ENCODE measurements at regions not wholly inside any gene's neighbourhood (a gene's known extent, or its start where the extent isn't known, plus 50 kb on each side); places are given as distances from the start of the nearest gene placed in this dataset.

- WGBS, 2 experiments (ENCODE audit: extremely low coverage in 1 of 2, insufficient coverage in 1 of 2, insufficient read length in 1 of 2, insufficient replicate concordance in 2 of 2, low coverage in 1 of 2, low lambda C conversion rate in 2 of 2, missing lambda C conversion rate in 1 of 2) = 98% methylated on average over 4 of the region's 4 CpGs; no CpG with 5 or more reads in 1 of the 2 experiments
- no peak overlapping the region for H4K91ac ChIP-seq (replicated peaks; ENCODE audit: insufficient read length, low read length)
- no peaks in the 10 kb centered on the region for H3K23me2 ChIP-seq (ENCODE audit: low read depth, low read length)
- no peaks in the 10 kb centered on the region for H3K79me2 ChIP-seq (ENCODE audit: control insufficient read depth in 1 of 2, insufficient read depth in 2 of 2, low read length in 2 of 2)
- H3K14ac ChIP-seq (ENCODE audit: insufficient read length) = no peak overlapping the region
- no peak overlapping the region for H3K4me2 ChIP-seq (ENCODE audit: insufficient read depth in 1 of 2, low read depth in 2 of 2, low read length in 2 of 2)
- no peak overlapping the region for H3K56ac ChIP-seq (replicated peaks; ENCODE audit: insufficient read length, low read depth, low read length)
- no peak overlapping the region for H3K23ac ChIP-seq (ENCODE audit: insufficient read length)
- no peak overlapping the region for H2BK12ac ChIP-seq (ENCODE audit: low read depth, low read length)
- H2AFZ ChIP-seq (ENCODE audit: low read length) = no peak overlapping the region
- H3K9me3 ChIP-seq (ENCODE audit: insufficient read depth in 2 of 2, low read depth in 1 of 2, low read length in 1 of 2) = no peaks in the 10 kb centered on the region
- no peak overlapping the region for H2BK5ac ChIP-seq (ENCODE audit: low read depth, low read length)
- H3K4me3 ChIP-seq (ENCODE audit: extremely low read depth in 1 of 4, insufficient read depth in 2 of 4, low read depth in 3 of 4, low read length in 4 of 4) = no peak overlapping the region
- H3K9ac ChIP-seq (replicated peaks in 1 of 4; ENCODE audit: extremely low read depth in 1 of 4, low read depth in 3 of 4, low read length in 3 of 4) = no peak overlapping the region
- H3K4me1 ChIP-seq (replicated peaks in 1 of 4; ENCODE audit: control insufficient read depth in 3 of 4, insufficient read depth in 4 of 4, low read length in 3 of 4) = no peaks in the 10 kb centered on the region
- no peak overlapping the region for H2BK15ac ChIP-seq (ENCODE audit: low read length)
- no peak overlapping the region for H3K18ac ChIP-seq (ENCODE audit: extremely low read depth, low read length)
- no peak overlapping the region for H4K5ac ChIP-seq (ENCODE audit: insufficient read length, low read depth, low read length)
- ChIA-PET CTCF (ENCODE audit: partially characterized antibody) (interaction anchor here (0.6 kb wide), 1 partner anchor 15 kb away, joined by 3 read pairs; no protein-coding TSS in a partner anchor), POLR2A (ENCODE audit: partially characterized antibody) (no interaction called here)
- no peaks in the 10 kb centered on the region for H3K36me3 ChIP-seq (ENCODE audit: control insufficient read depth in 2 of 4, insufficient read depth in 4 of 4, low read length in 3 of 4)
- FAIRE-seq (no peak), DNase-seq (ENCODE audit: low read depth in 1 of 2, low spot score in 2 of 2) (no peak)
- H4K8ac ChIP-seq (ENCODE audit: extremely low read depth, insufficient read depth, low read length) = no peak overlapping the region
- H3K27ac ChIP-seq (ENCODE audit: low read depth, low read length) = no peak overlapping the region
- no peaks in the 10 kb centered on the region for H3K79me1 ChIP-seq (ENCODE audit: low read depth, low read length)
- no peaks in the 10 kb centered on the region for H4K20me1 ChIP-seq (replicated peaks in 1 of 2; ENCODE audit: control insufficient read depth in 1 of 2, insufficient read depth in 2 of 2, low read length in 2 of 2)
- H2BK20ac ChIP-seq (ENCODE audit: low read length) = no peak overlapping the region
- no peak overlapping the region for H2BK120ac ChIP-seq (replicated peaks; ENCODE audit: low read depth, low read length)
- TF ChIP-seq EGR1 (IDR thresholded peaks at IDR 0.05; ENCODE audit: borderline replicate concordance, low read depth, low read length) = no peak
- no peak for TF ChIP-seq USF2 (IDR thresholded peaks at IDR 0.05; ENCODE audit: low read length)
- no peak for TF ChIP-seq EP300 (IDR thresholded peaks at IDR 0.05; ENCODE audit: borderline replicate concordance in 1 of 2, low read depth in 2 of 2, low read length in 2 of 2)
- TF ChIP-seq CHD1 (IDR thresholded peaks at IDR 0.05; ENCODE audit: low read depth, low read length) = no peak
- no peak for TF ChIP-seq CEBPB (IDR thresholded peaks at IDR 0.05; ENCODE audit: low read depth, low read length)
- no peak for TF ChIP-seq POLR2AphosphoS5 (IDR thresholded peaks at IDR 0.05; ENCODE audit: low read depth, low read length)
- TF ChIP-seq PHF8 (conservative IDR thresholded peaks at IDR 0.05; ENCODE audit: low read depth, low read length) = no peak
- no peak for TF ChIP-seq SIX5 (IDR thresholded peaks at IDR 0.05; ENCODE audit: low read depth, low read length)
- no peak for TF ChIP-seq GTF2F1 (IDR thresholded peaks at IDR 0.05; ENCODE audit: borderline replicate concordance, low read depth, low read length)
- no peak for TF ChIP-seq FOSL1 (IDR thresholded peaks at IDR 0.05; ENCODE audit: insufficient read depth, low read depth, low read length)
- TF ChIP-seq SRF (IDR thresholded peaks at IDR 0.05; ENCODE audit: low read depth, low read length) = no peak
- TF ChIP-seq ASH2L (IDR thresholded peaks at IDR 0.05; ENCODE audit: low read length) = no peak
- TF ChIP-seq CHD2 (IDR thresholded peaks at IDR 0.05; ENCODE audit: low read length) = no peak
- no peak for TF ChIP-seq BRCA1 (IDR thresholded peaks at IDR 0.05; ENCODE audit: low read depth, low read length)
- H3K27me3 ChIP-seq (replicated peaks in 1 of 4; ENCODE audit: control insufficient read depth in 3 of 4, extremely low read depth in 1 of 4, insufficient read depth in 3 of 4, low read length in 3 of 4) = no peaks in the 10 kb centered on the region
- H3K4ac ChIP-seq (replicated peaks; ENCODE audit: insufficient read length, low read depth, low read length) = no peak overlapping the region
- no peak overlapping the region for H2AK5ac ChIP-seq (ENCODE audit: low read depth, low read length)
Observed at GRCh38 chr5:29016067-29016466, 1977.7 kb upstream of the CDH9 start.

All from H1 (cell line).